ENCODE measurements at regions not wholly inside any gene's neighbourhood (a gene's known extent, or its start where the extent isn't known, plus 50 kb on each side); places are given as distances from the start of the nearest gene placed in this dataset.

- TF ChIP-seq CTCF (IDR thresholded peaks at IDR 0.05; ENCODE audit: poor library complexity) (no peak), EZH2phosphoT487 (IDR thresholded peaks at IDR 0.05; ENCODE audit: low read depth, severe bottlenecking, unreplicated experiment) (no peak)
Observed at GRCh38 chr2:6069381-6069780, 377.2 kb downstream of the SOX11 start.

Data from hepatocyte (in vitro differentiated cells).